ENCODE measurements at regions not wholly inside any gene's neighbourhood (a gene's known extent, or its start where the extent isn't known, plus 50 kb on each side); places are given as distances from the start of the nearest gene placed in this dataset.

DNA sequence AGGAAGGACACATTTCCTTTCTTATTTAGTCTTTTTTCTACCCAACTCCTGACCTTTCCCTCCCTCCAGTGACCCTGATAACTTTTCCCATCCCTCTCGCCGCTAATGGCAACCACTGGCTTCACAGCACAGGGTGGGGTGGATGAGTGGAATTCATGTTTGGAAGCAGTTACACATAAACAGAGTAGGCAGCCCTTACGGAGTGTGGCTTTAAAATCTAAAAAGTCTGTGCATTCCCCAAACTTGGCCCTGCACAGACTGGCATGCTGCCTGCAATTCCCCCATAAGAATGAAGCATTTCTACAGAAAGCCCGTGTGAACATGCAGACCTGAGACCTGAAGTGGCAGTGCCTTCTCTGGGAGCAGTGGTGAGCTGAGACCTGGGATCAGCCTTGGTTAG, 196.7 kb upstream of the ADRA1D start:
- Histone ChIP-seq H2BK12ac (ENCODE audit: low read depth, low read length) (no peak overlapping the region), H4K5ac (ENCODE audit: insufficient read length, low read depth, low read length) (no peak overlapping the region), H3K56ac (replicated peaks; ENCODE audit: insufficient read length, low read depth, low read length) (no peak overlapping the region), H3K27ac (ENCODE audit: low read depth, low read length) (no peak overlapping the region), H2AK5ac (ENCODE audit: low read depth, low read length) (no peak overlapping the region), H3K9me3 (ENCODE audit: insufficient read depth in 2 of 2, low read depth in 1 of 2, low read length in 1 of 2) (peaks cover 0 to 3% of the 10 kb centered on the region in 2 experiments; a peak in 1 of 4 replicates), H2BK5ac (ENCODE audit: low read depth, low read length) (no peak overlapping the region), H3K9ac (replicated peaks in 1 of 4; ENCODE audit: extremely low read depth in 1 of 4, low read depth in 3 of 4, low read length in 3 of 4) (no peak overlapping the region), H3K23ac (ENCODE audit: insufficient read length) (no peak overlapping the region), H4K91ac (replicated peaks; ENCODE audit: insufficient read length, low read length) (no peak overlapping the region), H3K4ac (replicated peaks; ENCODE audit: insufficient read length, low read depth, low read length) (no peak overlapping the region), H2BK15ac (ENCODE audit: low read length) (no peak overlapping the region), H3K23me2 (ENCODE audit: low read depth, low read length) (no peaks in the 10 kb centered on the region), H4K20me1 (replicated peaks in 1 of 2; ENCODE audit: control insufficient read depth in 1 of 2, insufficient read depth in 2 of 2, low read length in 2 of 2) (no peaks in the 10 kb centered on the region), H3K36me3 (ENCODE audit: control insufficient read depth in 2 of 4, insufficient read depth in 4 of 4, low read length in 3 of 4) (no peaks in the 10 kb centered on the region), H4K8ac (ENCODE audit: extremely low read depth, insufficient read depth, low read length) (no peak overlapping the region), H3K4me3 (ENCODE audit: extremely low read depth in 1 of 4, insufficient read depth in 2 of 4, low read depth in 3 of 4, low read length in 4 of 4) (no peak overlapping the region), H2AFZ (ENCODE audit: low read length) (no peak overlapping the region), H3K79me2 (ENCODE audit: control insufficient read depth in 1 of 2, insufficient read depth in 2 of 2, low read length in 2 of 2) (no peaks in the 10 kb centered on the region), H2BK120ac (replicated peaks; ENCODE audit: low read depth, low read length) (no peak overlapping the region), H3K79me1 (ENCODE audit: low read depth, low read length) (no peaks in the 10 kb centered on the region), H2BK20ac (ENCODE audit: low read length) (no peak overlapping the region), H3K27me3 (replicated peaks in 1 of 4; ENCODE audit: control insufficient read depth in 3 of 4, extremely low read depth in 1 of 4, insufficient read depth in 3 of 4, low read length in 3 of 4) (no peaks in the 10 kb centered on the region), H3K14ac (ENCODE audit: insufficient read length) (no peak overlapping the region), H3K18ac (ENCODE audit: extremely low read depth, low read length) (no peak overlapping the region), H3K4me1 (replicated peaks in 1 of 4; ENCODE audit: control insufficient read depth in 3 of 4, insufficient read depth in 4 of 4, low read length in 3 of 4) (peaks cover 0 to 3% (median 0%) of the 10 kb centered on the region in 4 experiments; a peak in 1 of 7 replicates), H3K4me2 (ENCODE audit: insufficient read depth in 1 of 2, low read depth in 2 of 2, low read length in 2 of 2) (no peak overlapping the region)
- ChIA-PET CTCF (ENCODE audit: partially characterized antibody) (no interaction called here), POLR2A (ENCODE audit: partially characterized antibody) (no interaction called here)
- no peak for FAIRE-seq
- DNase-seq (ENCODE audit: low read depth in 1 of 2, low spot score in 2 of 2), result no peak
- 85% methylated on average over 4 of the region's 4 CpGs; no CpG with 5 or more reads in 1 of the 2 experiments for WGBS, 2 experiments (ENCODE audit: extremely low coverage in 1 of 2, insufficient coverage in 1 of 2, insufficient read length in 1 of 2, insufficient replicate concordance in 2 of 2, low coverage in 1 of 2, low lambda C conversion rate in 2 of 2, missing lambda C conversion rate in 1 of 2)
- TF ChIP-seq GABPA (IDR thresholded peaks at IDR 0.05; ENCODE audit: borderline replicate concordance, insufficient read depth, low read length) (no peak), BCL11A (IDR thresholded peaks at IDR 0.05; ENCODE audit: low read depth in 2 of 2, low read length in 2 of 2) (no peak), JUN (IDR thresholded peaks at IDR 0.05; ENCODE audit: low read depth, low read length) (no peak), EGR1 (IDR thresholded peaks at IDR 0.05; ENCODE audit: borderline replicate concordance, low read depth, low read length) (no peak), SAP30 (IDR thresholded peaks at IDR 0.05; ENCODE audit: insufficient read depth, insufficient replicate concordance, low read length) (no peak), ZNF274 (IDR thresholded peaks at IDR 0.05; ENCODE audit: borderline replicate concordance, extremely low read depth, low read length) (no peak), KDM4A (IDR thresholded peaks at IDR 0.05; ENCODE audit: low read depth, low read length, severe bottlenecking) (no peak), HDAC2 (IDR thresholded peaks at IDR 0.05; ENCODE audit: borderline replicate concordance in 1 of 2, low read depth in 2 of 2, low read length in 2 of 2) (no peak), TEAD4 (IDR thresholded peaks at IDR 0.05; ENCODE audit: low read depth, low read length) (no peak), RAD21 (IDR thresholded peaks at IDR 0.05 in 1 of 2, conservative IDR thresholded peaks at IDR 0.05 in 1 of 2; ENCODE audit: low read depth in 2 of 2, low read length in 2 of 2) (no peak)
- TF ChIP-seq, protein P1, sequence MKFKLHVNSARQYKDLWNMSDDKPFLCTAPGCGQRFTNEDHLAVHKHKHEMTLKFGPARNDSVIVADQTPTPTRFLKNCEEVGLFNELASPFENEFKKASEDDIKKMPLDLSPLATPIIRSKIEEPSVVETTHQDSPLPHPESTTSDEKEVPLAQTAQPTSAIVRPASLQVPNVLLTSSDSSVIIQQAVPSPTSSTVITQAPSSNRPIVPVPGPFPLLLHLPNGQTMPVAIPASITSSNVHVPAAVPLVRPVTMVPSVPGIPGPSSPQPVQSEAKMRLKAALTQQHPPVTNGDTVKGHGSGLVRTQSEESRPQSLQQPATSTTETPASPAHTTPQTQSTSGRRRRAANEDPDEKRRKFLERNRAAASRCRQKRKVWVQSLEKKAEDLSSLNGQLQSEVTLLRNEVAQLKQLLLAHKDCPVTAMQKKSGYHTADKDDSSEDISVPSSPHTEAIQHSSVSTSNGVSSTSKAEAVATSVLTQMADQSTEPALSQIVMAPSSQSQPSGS (IDR thresholded peaks at IDR 0.05; ENCODE audit: low read length), result no peak

Measured in H1 (cell line).